HEK293 (cell line): ENCODE measurements at regions not wholly inside any gene's neighbourhood (a gene's known extent, or its start where the extent isn't known, plus 50 kb on each side); places are given as distances from the start of the nearest gene placed in this dataset.

Experiments used
- YY1 ChIP-seq: fragments of 450-650 bp; formaldehyde crosslinking; IDR thresholded peaks from 2 replicates; pipeline ENCODE4 v1.5.1; 2018; ENCODE audit warnings: missing biosample characterization, missing genetic modification characterization
- ZNF121 ChIP-seq: fragments of 450-650 bp; formaldehyde crosslinking; IDR thresholded peaks from 2 replicates; pipeline ENCODE4 v1.5.1; 2016; ENCODE audit warnings: missing biosample characterization, missing genetic modification characterization
- TF ChIP-seq, protein P1 (sequence below): fragments of 450-650 bp; formaldehyde crosslinking; IDR thresholded peaks from 2 replicates; pipeline ENCODE4 v1.5.1; 2016; ENCODE audit warnings: missing biosample characterization, missing genetic modification characterization
- TF ChIP-seq, protein P2 (sequence below): fragments of 450-650 bp; formaldehyde crosslinking; IDR thresholded peaks from 2 replicates; pipeline ENCODE4 v1.5.1; 2017; ENCODE audit warnings: missing biosample characterization, mild to moderate bottlenecking, missing genetic modification characterization, moderate library complexity
- TF ChIP-seq, protein P3 (sequence below): fragments of 450-650 bp; formaldehyde crosslinking; IDR thresholded peaks from 2 replicates; pipeline ENCODE4 v1.5.1; 2016; ENCODE audit warnings: missing biosample characterization, missing genetic modification characterization

DNA sequence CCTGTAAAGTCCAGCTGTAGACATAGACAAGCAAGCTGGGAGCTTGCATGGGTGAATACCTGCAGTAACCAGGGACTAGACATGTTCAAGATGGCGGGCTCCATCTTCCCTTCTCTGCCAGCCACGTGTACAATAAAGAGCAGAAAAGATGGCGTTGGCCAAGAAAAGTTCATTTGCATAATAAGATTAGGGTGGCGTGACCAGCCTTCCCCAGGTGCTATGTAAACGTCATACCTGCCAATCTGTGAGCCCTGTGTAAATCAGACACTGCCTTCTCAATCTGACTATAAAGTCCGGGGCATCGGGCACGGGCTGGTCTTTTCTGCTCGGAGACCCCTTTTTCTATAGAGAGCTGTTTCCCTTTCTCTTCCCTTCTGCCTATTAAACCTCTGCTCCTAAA, 101.6 kb upstream of the XPO1 start:
- TF ChIP-seq, protein P1, sequence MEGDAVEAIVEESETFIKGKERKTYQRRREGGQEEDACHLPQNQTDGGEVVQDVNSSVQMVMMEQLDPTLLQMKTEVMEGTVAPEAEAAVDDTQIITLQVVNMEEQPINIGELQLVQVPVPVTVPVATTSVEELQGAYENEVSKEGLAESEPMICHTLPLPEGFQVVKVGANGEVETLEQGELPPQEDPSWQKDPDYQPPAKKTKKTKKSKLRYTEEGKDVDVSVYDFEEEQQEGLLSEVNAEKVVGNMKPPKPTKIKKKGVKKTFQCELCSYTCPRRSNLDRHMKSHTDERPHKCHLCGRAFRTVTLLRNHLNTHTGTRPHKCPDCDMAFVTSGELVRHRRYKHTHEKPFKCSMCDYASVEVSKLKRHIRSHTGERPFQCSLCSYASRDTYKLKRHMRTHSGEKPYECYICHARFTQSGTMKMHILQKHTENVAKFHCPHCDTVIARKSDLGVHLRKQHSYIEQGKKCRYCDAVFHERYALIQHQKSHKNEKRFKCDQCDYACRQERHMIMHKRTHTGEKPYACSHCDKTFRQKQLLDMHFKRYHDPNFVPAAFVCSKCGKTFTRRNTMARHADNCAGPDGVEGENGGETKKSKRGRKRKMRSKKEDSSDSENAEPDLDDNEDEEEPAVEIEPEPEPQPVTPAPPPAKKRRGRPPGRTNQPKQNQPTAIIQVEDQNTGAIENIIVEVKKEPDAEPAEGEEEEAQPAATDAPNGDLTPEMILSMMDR = no peak
- TF ChIP-seq YY1 (tag by site-specific recombination) = no peak
- TF ChIP-seq, protein P2, sequence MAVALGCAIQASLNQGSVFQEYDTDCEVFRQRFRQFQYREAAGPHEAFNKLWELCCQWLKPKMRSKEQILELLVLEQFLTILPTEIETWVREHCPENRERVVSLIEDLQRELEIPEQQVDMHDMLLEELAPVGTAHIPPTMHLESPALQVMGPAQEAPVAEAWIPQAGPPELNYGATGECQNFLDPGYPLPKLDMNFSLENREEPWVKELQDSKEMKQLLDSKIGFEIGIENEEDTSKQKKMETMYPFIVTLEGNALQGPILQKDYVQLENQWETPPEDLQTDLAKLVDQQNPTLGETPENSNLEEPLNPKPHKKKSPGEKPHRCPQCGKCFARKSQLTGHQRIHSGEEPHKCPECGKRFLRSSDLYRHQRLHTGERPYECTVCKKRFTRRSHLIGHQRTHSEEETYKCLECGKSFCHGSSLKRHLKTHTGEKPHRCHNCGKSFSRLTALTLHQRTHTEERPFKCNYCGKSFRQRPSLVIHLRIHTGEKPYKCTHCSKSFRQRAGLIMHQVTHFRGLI (tag by site-specific recombination) = no peak
- no peak for TF ChIP-seq ZNF121 (tag by site-specific recombination)
- TF ChIP-seq, protein P3, sequence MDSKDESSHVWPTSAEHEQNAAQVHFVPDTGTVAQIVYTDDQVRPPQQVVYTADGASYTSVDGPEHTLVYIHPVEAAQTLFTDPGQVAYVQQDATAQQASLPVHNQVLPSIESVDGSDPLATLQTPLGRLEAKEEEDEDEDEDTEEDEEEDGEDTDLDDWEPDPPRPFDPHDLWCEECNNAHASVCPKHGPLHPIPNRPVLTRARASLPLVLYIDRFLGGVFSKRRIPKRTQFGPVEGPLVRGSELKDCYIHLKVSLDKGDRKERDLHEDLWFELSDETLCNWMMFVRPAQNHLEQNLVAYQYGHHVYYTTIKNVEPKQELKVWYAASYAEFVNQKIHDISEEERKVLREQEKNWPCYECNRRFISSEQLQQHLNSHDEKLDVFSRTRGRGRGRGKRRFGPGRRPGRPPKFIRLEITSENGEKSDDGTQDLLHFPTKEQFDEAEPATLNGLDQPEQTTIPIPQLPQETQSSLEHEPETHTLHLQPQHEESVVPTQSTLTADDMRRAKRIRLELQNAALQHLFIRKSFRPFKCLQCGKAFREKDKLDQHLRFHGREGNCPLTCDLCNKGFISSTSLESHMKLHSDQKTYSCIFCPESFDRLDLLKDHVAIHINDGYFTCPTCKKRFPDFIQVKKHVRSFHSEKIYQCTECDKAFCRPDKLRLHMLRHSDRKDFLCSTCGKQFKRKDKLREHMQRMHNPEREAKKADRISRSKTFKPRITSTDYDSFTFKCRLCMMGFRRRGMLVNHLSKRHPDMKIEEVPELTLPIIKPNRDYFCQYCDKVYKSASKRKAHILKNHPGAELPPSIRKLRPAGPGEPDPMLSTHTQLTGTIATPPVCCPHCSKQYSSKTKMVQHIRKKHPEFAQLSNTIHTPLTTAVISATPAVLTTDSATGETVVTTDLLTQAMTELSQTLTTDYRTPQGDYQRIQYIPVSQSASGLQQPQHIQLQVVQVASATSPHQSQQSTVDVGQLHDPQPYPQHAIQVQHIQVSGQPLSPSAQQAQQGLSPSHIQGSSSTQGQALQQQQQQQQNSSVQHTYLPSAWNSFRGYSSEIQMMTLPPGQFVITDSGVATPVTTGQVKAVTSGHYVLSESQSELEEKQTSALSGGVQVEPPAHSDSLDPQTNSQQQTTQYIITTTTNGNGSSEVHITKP (tag by site-specific recombination) = no peak
